ENCODE measurements at regions not wholly inside any gene's neighbourhood (a gene's known extent, or its start where the extent isn't known, plus 50 kb on each side); places are given as distances from the start of the nearest gene placed in this dataset.

DNA sequence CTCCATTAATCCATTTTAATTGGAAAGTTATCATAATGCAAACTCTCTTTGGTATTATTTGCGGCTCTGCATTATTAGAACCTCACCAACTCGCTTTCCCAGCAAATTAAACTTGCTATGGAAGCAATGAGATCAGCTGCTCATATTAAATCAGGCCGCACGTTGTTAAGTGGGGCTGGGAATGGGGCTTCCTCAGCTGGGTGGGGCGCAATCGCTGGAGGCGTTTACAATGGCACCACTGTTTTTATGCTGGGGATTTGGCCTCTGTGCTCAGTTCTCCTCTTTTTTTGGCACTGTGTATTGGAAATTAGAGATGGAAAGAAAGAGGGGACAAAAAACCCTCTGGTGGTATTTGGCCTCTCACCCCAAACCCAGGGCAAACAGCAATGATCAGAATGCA lies 72.2 kb downstream of the RPLP1 start:
- TF ChIP-seq, protein P1, sequence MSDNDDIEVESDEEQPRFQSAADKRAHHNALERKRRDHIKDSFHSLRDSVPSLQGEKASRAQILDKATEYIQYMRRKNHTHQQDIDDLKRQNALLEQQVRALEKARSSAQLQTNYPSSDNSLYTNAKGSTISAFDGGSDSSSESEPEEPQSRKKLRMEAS (IDR thresholded peaks at IDR 0.05): no peak
- TF ChIP-seq RAD21 (IDR thresholded peaks at IDR 0.05; ENCODE audit: low read depth) (no peak), TCF12 (IDR thresholded peaks at IDR 0.05; ENCODE audit: low read depth) (no peak), EGR1 (IDR thresholded peaks at IDR 0.05) (no peak), TEAD4 (IDR thresholded peaks at IDR 0.05) (no peak), USF1 (IDR thresholded peaks at IDR 0.05) (no peak), NFIC (IDR thresholded peaks at IDR 0.05) (no peak), CREB1 (IDR thresholded peaks at IDR 0.05; ENCODE audit: low read depth) (no peak), YY1 (IDR thresholded peaks at IDR 0.05; ENCODE audit: low read depth) (no peak), ZBTB7A (IDR thresholded peaks at IDR 0.05; ENCODE audit: low read depth) (no peak), CEBPB (IDR thresholded peaks at IDR 0.05) (no peak), TAF1 (IDR thresholded peaks at IDR 0.05; ENCODE audit: low read depth) (no peak), FOXM1 (IDR thresholded peaks at IDR 0.05; ENCODE audit: borderline replicate concordance, low read depth) (no peak)
- TF ChIP-seq, protein P2, sequence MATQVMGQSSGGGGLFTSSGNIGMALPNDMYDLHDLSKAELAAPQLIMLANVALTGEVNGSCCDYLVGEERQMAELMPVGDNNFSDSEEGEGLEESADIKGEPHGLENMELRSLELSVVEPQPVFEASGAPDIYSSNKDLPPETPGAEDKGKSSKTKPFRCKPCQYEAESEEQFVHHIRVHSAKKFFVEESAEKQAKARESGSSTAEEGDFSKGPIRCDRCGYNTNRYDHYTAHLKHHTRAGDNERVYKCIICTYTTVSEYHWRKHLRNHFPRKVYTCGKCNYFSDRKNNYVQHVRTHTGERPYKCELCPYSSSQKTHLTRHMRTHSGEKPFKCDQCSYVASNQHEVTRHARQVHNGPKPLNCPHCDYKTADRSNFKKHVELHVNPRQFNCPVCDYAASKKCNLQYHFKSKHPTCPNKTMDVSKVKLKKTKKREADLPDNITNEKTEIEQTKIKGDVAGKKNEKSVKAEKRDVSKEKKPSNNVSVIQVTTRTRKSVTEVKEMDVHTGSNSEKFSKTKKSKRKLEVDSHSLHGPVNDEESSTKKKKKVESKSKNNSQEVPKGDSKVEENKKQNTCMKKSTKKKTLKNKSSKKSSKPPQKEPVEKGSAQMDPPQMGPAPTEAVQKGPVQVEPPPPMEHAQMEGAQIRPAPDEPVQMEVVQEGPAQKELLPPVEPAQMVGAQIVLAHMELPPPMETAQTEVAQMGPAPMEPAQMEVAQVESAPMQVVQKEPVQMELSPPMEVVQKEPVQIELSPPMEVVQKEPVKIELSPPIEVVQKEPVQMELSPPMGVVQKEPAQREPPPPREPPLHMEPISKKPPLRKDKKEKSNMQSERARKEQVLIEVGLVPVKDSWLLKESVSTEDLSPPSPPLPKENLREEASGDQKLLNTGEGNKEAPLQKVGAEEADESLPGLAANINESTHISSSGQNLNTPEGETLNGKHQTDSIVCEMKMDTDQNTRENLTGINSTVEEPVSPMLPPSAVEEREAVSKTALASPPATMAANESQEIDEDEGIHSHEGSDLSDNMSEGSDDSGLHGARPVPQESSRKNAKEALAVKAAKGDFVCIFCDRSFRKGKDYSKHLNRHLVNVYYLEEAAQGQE (IDR thresholded peaks at IDR 0.05; ENCODE audit: low read depth): no peak

DNA sequence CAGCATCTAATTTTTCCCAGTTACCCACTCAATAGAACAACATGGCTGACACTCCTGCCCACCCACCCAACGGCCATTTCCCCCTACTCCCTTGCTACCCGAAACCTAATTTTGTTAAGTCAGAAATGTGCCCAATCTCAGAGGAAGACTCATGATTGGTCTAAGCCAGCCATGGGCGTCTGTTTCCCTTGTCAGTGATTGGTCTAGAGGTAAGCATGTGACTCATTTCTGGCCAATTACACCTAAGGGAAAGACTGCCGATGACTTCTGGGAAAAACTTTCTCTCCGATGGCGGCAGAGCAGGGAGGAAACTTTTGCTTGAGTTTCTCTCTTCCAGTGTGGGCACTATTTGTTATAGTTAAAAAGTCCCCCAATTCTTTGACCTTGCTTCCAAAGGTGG lies 72.9 kb downstream of the RPLP1 start:
- TF ChIP-seq FOXM1 (IDR thresholded peaks at IDR 0.05; ENCODE audit: borderline replicate concordance, low read depth) (no peak), TAF1 (IDR thresholded peaks at IDR 0.05; ENCODE audit: low read depth) (no peak), USF1 (IDR thresholded peaks at IDR 0.05) (no peak), TCF12 (IDR thresholded peaks at IDR 0.05; ENCODE audit: low read depth) (no peak), CREB1 (IDR thresholded peaks at IDR 0.05; ENCODE audit: low read depth) (no peak), YY1 (IDR thresholded peaks at IDR 0.05; ENCODE audit: low read depth) (no peak), ZBTB7A (IDR thresholded peaks at IDR 0.05; ENCODE audit: low read depth) (no peak), EP300 (IDR thresholded peaks at IDR 0.05; ENCODE audit: borderline replicate concordance) (no peak), RAD21 (IDR thresholded peaks at IDR 0.05; ENCODE audit: low read depth) (no peak), EGR1 (IDR thresholded peaks at IDR 0.05) (no peak), CEBPB (IDR thresholded peaks at IDR 0.05) (no peak), NFIC (IDR thresholded peaks at IDR 0.05) (no peak), TEAD4 (IDR thresholded peaks at IDR 0.05) (no peak)
- TF ChIP-seq, protein P1 (IDR thresholded peaks at IDR 0.05): no peak
- TF ChIP-seq, protein P2 (IDR thresholded peaks at IDR 0.05; ENCODE audit: low read depth): no peak

- no peak for TF ChIP-seq EP300 (IDR thresholded peaks at IDR 0.05; ENCODE audit: borderline replicate concordance)
- TF ChIP-seq RAD21 (IDR thresholded peaks at IDR 0.05; ENCODE audit: low read depth): no peak
- TF ChIP-seq NFIC (IDR thresholded peaks at IDR 0.05): no peak
- no peak for TF ChIP-seq TCF12 (IDR thresholded peaks at IDR 0.05; ENCODE audit: low read depth)
- TF ChIP-seq TAF1 (IDR thresholded peaks at IDR 0.05; ENCODE audit: low read depth): no peak
- no peak for TF ChIP-seq ZBTB7A (IDR thresholded peaks at IDR 0.05; ENCODE audit: low read depth)
- TF ChIP-seq TEAD4 (IDR thresholded peaks at IDR 0.05): no peak
- TF ChIP-seq FOXM1 (IDR thresholded peaks at IDR 0.05; ENCODE audit: borderline replicate concordance, low read depth): no peak
These were observed 73.8 kb downstream of the RPLP1 start for GRCh38 chr15:69526081-69527061.

DNA sequence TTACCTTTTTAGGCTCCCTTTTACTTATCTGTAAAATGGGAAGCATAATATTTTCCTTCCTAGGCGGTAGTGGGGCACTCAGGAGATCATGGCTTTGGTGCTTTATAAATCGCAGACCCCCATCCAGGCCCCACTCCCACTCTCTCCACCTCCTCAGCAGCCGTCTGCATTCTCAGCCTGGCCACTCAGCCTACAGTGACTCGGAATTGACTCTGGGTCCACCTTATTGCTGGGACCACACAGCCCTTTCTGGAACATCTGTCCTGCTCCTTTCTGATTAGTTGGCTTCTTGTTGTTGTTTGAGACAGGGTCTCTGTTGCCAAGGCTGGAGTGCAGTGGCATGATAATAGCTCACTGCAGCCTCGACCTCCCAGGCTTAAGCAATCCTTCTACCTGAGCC lies 76.5 kb downstream of the RPLP1 start:
- no peak for TF ChIP-seq CEBPB (IDR thresholded peaks at IDR 0.05)

GRCh38 chr15:69529961-69530633 lies 77.5 kb downstream of the RPLP1 start:
- TF ChIP-seq CEBPB (IDR thresholded peaks at IDR 0.05): no peak
- TF ChIP-seq FOXM1 (IDR thresholded peaks at IDR 0.05; ENCODE audit: borderline replicate concordance, low read depth): no peak
- TF ChIP-seq, protein P1 (IDR thresholded peaks at IDR 0.05): no peak
- TF ChIP-seq EGR1 (IDR thresholded peaks at IDR 0.05): no peak
- no peak for TF ChIP-seq USF1 (IDR thresholded peaks at IDR 0.05)
- TF ChIP-seq EP300 (IDR thresholded peaks at IDR 0.05; ENCODE audit: borderline replicate concordance): no peak
- no peak for TF ChIP-seq ZBTB7A (IDR thresholded peaks at IDR 0.05; ENCODE audit: low read depth)
- no peak for TF ChIP-seq RAD21 (IDR thresholded peaks at IDR 0.05; ENCODE audit: low read depth)
- TF ChIP-seq TAF1 (IDR thresholded peaks at IDR 0.05; ENCODE audit: low read depth): no peak
- TF ChIP-seq CREB1 (IDR thresholded peaks at IDR 0.05; ENCODE audit: low read depth): no peak
- TF ChIP-seq, protein P2 (IDR thresholded peaks at IDR 0.05; ENCODE audit: low read depth): no peak
- TF ChIP-seq TEAD4 (IDR thresholded peaks at IDR 0.05): no peak

All from Ishikawa (cell line).